MCF 10A (cell line): ENCODE measurements at regions not wholly inside any gene's neighbourhood (a gene's known extent, or its start where the extent isn't known, plus 50 kb on each side); places are given as distances from the start of the nearest gene placed in this dataset.
A peak's percentile ranks its signal among the peaks of the same experiment; 100 is the strongest.

Experiments used
- BruUV-seq: library from RNA; stranded (reverse); fragments of 400-500 nt; replicated peaks from 2 replicates; lab custom pipeline; 2021; lab: Mats Ljungman, UMichigan
- CTCF ChIA-PET: fragments of 300-600 bp; sonication (Branson Sonifier 250); formaldehyde crosslinking; extraction: SDS; loops from one replicate; lab custom pipeline; 2021; ENCODE audit warnings: antibody characterized with exemption, inconsistent platforms; lab: Yijun Ruan, JAX
- POLR2A ChIA-PET: fragments of 300-600, 350-650 bp; sonication (Branson Sonifier 250); formaldehyde crosslinking; extraction: SDS; loops from one replicate; lab custom pipeline; 2020; ENCODE audit warnings: antibody characterized with exemption, inconsistent platforms; lab: Yijun Ruan, JAX
- DNase-seq: peaks from one replicate; pipeline ENCODE4 v3.0.0-alpha.2; 2018; ENCODE audit not compliant: unreplicated experiment
- H3K27ac Mint-ChIP-seq: one replicate; pipeline ENCODE4 v1.8.0; 2022; ENCODE audit warnings: mild to moderate bottlenecking, low read depth, mixed read lengths; ENCODE audit not compliant: unreplicated experiment
- H3K27me3 Mint-ChIP-seq: one replicate; pipeline ENCODE4 v1.8.0; 2022; ENCODE audit warnings: mixed read lengths; ENCODE audit not compliant: insufficient read depth, unreplicated experiment
- H3K36me3 Mint-ChIP-seq: one replicate; pipeline ENCODE4 v1.8.0; 2022; ENCODE audit warnings: mild to moderate bottlenecking, moderate library complexity, mixed read lengths; ENCODE audit not compliant: insufficient read depth, unreplicated experiment
- H3K4me1 Mint-ChIP-seq: one replicate; pipeline ENCODE4 v1.8.0; 2022; ENCODE audit warnings: mixed read lengths; ENCODE audit not compliant: insufficient read depth, unreplicated experiment
- H3K4me3 Mint-ChIP-seq: one replicate; pipeline ENCODE4 v1.8.0; 2022; ENCODE audit warnings: mild to moderate bottlenecking, moderate library complexity, mixed read lengths; ENCODE audit not compliant: unreplicated experiment
- H3K9me3 Mint-ChIP-seq: one replicate; pipeline ENCODE4 v1.8.0; 2022; ENCODE audit warnings: mixed read lengths; ENCODE audit not compliant: unreplicated experiment
- intact Hi-C: fragments of 100-400 bp; cut with micrococcal nuclease; formaldehyde crosslinking; loops from 2 replicates; pipeline ENCODE4 v1.14.1; 2022
- TF ChIP-seq, protein P1 (sequence below): fragments of 200-600 bp; IDR thresholded peaks from one replicate; pipeline ENCODE4 v1.8.0; 2022; ENCODE audit warnings: antibody characterized with exemption, mild to moderate bottlenecking; ENCODE audit not compliant: unreplicated experiment

DNA sequence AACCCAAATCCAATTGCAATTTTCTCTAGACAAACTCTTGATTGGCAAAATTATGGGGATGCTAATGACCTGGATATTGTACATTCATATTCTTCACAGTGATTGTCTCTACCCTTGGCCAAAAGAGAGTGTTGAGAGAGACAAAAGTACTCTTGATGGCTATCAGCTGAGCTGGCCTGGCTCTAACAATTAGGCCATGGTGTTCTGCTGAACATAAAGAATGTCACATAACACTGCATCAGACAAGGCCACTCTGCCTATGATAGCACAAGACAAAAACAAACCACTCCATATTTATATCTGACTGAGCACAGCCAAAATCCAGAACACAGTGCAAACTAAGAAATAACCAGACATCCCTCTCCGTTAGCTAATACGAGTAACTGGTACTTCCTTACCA, 101.7 kb downstream of the ADAMTS1 start:
- Mint-ChIP-seq H3K27me3 (no peaks in the 10 kb centered on the region), H3K4me1 (no peaks in the 10 kb centered on the region), H3K9me3 (no peaks in the 10 kb centered on the region), H3K27ac (no peak overlapping the region), H3K4me3 (no peak overlapping the region), H3K36me3 (no peaks in the 10 kb centered on the region)
- DNase-seq = no peak
- ChIA-PET POLR2A (interaction anchor here (0.6 kb wide), 2 partner anchors 9 to 236 kb away, joined by 3 to 4 read pairs; no protein-coding TSS in a partner anchor), CTCF (no interaction called here)
- intact Hi-C loops = no loop called here
- BruUV-seq = no TSS peak
- TF ChIP-seq, protein P1, sequence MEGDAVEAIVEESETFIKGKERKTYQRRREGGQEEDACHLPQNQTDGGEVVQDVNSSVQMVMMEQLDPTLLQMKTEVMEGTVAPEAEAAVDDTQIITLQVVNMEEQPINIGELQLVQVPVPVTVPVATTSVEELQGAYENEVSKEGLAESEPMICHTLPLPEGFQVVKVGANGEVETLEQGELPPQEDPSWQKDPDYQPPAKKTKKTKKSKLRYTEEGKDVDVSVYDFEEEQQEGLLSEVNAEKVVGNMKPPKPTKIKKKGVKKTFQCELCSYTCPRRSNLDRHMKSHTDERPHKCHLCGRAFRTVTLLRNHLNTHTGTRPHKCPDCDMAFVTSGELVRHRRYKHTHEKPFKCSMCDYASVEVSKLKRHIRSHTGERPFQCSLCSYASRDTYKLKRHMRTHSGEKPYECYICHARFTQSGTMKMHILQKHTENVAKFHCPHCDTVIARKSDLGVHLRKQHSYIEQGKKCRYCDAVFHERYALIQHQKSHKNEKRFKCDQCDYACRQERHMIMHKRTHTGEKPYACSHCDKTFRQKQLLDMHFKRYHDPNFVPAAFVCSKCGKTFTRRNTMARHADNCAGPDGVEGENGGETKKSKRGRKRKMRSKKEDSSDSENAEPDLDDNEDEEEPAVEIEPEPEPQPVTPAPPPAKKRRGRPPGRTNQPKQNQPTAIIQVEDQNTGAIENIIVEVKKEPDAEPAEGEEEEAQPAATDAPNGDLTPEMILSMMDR = no peak

DNA sequence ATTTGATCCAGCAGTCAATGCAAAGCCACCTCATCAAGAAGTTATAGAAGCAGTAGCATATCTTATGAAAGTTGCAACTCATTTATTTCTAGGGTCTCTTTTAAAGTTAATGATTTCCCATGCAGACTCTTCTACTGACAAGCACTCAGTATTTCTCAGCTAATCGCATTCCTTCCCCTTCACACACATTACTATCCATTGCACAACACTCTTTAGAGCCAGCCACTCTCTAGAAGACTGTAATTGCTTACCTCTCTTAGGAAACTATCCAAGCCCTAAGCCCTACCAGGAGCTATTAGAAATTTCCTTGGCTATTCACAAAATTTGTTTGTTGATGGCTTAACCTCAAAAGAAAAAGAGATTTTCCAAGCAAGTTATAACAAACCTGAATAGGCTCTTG, 106.0 kb downstream of the ADAMTS1 start:
- peak; percentile 13 for DNase-seq
- CTCF ChIA-PET = no interaction called here

DNA sequence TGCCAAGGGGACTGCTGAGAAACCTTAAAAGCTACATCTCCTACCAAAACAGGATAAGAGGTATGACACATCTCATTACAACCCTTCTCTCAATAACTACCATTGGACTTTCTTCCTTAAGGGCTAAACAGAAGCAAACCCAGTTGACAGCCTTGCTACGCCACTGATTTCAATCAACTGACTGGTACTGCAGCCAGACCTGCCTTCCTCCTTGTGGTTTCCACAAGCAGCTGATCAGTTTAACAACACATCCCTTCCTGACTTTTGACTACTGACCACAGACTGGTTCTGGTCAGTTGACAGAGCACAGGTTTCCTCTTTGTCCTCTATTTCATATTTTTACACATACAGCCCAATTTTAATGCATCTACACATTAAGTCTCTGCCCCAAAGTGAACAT, 108.8 kb downstream of the ADAMTS1 start:
- Mint-ChIP-seq H3K4me3 (no peak overlapping the region), H3K36me3 (no peaks in the 10 kb centered on the region), H3K9me3 (no peaks in the 10 kb centered on the region), H3K27me3 (no peaks in the 10 kb centered on the region), H3K4me1 (no peaks in the 10 kb centered on the region), H3K27ac (no peak overlapping the region)
- intact Hi-C loops = no loop called here
- CTCF ChIA-PET = interaction anchor here (0.8 kb wide), 2 partner anchors 171 to 537 kb away, joined by 3 read pairs; no protein-coding TSS in a partner anchor
- POLR2A ChIA-PET = no interaction called here
- no peak for DNase-seq
- BruUV-seq = no TSS peak
- TF ChIP-seq, protein P1 = no peak

More for the DNA sequence above, 106.0 kb downstream of the ADAMTS1 start:
- POLR2A ChIA-PET = interaction anchor here (0.5 to 1.0 kb wide), 2 partner anchors 19 to 992 kb away, joined by 3 read pairs; no protein-coding TSS in a partner anchor
- BruUV-seq = no TSS peak
- no peaks in the 10 kb centered on the region for H3K36me3 Mint-ChIP-seq
- TF ChIP-seq, protein P1 = no peak
- H3K27ac Mint-ChIP-seq = no peak overlapping the region
- H3K27me3 Mint-ChIP-seq = no peaks in the 10 kb centered on the region
- no peaks in the 10 kb centered on the region for H3K4me1 Mint-ChIP-seq
- intact Hi-C loops = no loop called here
- H3K9me3 Mint-ChIP-seq = no peaks in the 10 kb centered on the region
- no peak overlapping the region for H3K4me3 Mint-ChIP-seq

DNA sequence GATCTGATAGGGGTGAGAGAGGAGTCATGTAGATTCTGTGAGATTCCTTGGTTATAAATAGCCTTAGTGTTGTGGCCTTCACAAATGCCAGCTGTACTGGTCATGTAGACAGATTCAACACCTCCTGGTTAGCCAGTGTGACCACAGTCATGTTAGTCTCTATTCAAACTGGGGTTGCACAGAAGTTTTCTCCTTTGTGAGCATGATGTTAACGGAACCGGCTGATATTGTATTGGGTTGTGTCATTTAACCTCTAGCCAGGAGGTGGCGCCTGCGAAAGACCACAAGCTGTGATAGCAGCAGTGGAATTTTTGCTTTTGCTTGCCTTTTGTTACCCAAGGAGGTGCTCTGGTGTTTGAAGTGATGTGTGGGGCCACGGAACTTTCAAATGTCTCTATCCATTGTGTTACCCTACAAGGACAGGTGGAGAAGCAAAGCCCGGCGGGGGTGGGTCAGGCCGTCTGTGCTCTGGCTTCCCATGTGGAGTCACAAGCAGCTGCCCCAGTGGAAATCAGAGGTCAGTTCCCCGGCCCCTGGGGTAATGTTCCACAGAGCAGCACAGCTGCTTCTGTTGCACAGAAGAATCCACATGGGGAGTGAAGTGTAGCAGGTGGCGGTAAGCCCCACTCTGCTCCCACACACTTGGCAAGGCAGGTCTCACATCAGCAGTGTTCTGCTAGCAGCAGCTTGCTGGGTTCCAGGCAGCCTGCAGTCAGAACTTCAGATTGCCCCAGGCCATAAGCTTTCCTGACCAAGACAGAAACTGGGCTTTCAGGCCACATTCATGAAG, 112.6 kb downstream of the ADAMTS1 start:
- H3K27ac Mint-ChIP-seq = no peak overlapping the region
- H3K4me3 Mint-ChIP-seq = no peak overlapping the region
- H3K36me3 Mint-ChIP-seq = no peaks in the 10 kb centered on the region
- H3K9me3 Mint-ChIP-seq = no peaks in the 10 kb centered on the region
- ChIA-PET POLR2A (no interaction called here), CTCF (interaction anchor here (0.5 to 3.4 kb wide), 8 partner anchors 10 to 968 kb away, joined by 3 to 13 read pairs (median 4); no protein-coding TSS in a partner anchor)
- BruUV-seq = no TSS peak
- intact Hi-C loops = no loop called here
- TF ChIP-seq, protein P1 = peak; percentile 42
- peak; percentile 51 for DNase-seq
- no peaks in the 10 kb centered on the region for H3K4me1 Mint-ChIP-seq
- no peaks in the 10 kb centered on the region for H3K27me3 Mint-ChIP-seq
